HG03039 (cell line): ENCODE measurements at regions not wholly inside any gene's neighbourhood (a gene's known extent, or its start where the extent isn't known, plus 50 kb on each side); places are given as distances from the start of the nearest gene placed in this dataset.
A peak's percentile ranks its signal among the peaks of the same experiment; 100 is the strongest.

Experiments used
- ATAC-seq: cut with Tn5 transposase; IDR thresholded peaks from one replicate; pipeline ENCODE4 v1.9.1; 2021; ENCODE audit warnings: mild to moderate bottlenecking, moderate library complexity; ENCODE audit not compliant: unreplicated experiment

DNA sequence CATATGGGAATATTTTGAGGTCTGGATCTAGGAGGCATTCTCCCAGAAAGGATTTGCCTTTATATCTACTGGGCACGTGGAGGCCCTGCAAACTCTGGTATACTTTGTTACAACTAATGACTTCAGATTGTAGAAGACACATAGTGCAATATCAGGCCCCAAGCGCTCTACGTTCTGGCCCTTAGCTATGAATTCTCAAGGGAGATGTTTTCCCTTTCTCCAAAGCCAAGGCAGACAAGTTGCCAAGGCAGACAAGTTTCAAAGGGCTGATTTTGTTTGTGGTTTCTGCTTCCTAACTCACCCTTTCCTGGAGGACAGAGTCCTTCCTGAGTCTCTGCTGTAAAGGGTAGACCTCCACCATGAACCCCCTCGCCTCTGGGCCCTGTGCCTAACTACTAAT lies 99.4 kb upstream of the CTTNBP2 start:
- ATAC-seq: no peak

DNA sequence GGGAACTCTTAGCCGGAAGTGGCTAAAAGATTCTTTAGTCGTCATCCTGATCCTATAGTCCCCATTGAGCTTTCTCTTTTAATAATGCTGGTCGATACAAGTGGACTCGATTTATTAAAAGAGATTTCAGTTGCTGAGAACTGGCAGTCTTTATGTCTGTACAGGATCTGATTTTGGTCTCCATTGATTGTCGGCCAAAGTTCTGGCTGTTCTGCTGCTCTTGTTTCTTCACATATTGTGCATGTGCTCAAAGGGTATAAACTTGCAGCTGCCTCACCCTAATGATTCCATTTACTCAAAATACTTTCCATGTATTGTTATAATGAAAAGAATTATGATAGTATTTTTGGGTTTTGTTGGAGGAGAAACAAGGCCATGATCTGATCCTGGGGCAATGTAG lies 100.7 kb upstream of the CTTNBP2 start:
- no peak for ATAC-seq

DNA sequence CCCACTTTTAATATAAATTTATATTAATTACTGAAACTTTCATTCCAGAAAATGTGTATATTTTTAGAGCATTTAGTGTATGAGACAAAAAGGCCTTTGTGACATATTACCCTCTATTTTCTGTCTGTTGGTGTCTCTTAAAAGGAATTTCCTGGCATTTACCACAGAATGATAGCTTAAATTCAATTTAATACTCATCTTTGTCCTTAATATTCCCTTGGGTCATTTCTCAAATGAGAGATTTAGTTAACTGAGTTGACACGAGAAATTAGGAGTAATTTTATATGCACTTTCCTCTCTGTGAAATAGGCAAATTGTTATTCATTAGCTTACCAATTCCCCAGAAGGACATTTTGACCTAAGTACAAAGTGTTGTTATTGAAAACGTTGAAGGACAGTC lies 101.7 kb upstream of the CTTNBP2 start:
- no peak for ATAC-seq

DNA sequence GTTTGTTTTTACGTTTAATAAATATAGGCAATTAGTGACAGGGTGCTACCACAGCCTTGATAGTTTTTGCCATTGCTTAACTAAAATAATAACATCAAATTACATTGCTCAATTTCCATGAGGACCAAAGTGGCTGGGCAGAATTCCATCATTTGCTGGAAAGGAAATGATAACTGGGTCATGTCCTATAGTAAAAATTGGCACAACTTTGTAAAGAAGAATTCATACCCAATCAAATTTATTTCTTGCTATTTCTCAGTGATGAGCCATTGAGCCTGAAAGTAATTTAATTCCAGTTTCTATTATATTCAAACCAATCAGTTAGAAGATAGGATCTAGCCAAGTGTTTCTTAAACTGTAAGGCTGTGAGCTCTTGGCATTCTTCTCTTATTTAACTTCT lies 102.2 kb upstream of the CTTNBP2 start:
- ATAC-seq: no peak

DNA sequence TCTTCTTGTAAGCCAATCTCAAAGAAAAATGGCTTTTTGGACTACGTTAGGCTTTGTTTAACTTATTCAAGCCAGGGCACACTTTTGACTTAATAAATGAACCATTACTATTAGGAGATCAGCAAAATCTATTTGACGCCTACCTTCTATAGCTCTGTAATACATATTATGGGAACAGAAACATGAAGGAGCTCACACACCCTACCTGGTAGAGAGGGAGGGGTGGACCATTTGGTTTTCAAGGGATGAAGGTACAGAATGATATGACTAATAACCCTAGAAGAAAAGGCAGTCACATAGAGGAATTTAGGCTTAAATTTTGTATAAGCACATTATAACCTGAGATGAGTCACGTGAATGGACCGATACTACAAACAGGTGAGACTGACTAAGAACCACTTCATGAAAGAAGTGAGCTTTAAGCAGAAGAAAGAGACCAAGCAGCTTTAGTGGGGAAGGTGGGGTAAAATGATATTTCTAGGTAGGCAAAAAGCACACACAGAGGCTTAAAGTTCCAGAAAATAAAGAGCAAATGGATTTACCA lies 106.8 kb upstream of the CTTNBP2 start:
- no peak for ATAC-seq

DNA sequence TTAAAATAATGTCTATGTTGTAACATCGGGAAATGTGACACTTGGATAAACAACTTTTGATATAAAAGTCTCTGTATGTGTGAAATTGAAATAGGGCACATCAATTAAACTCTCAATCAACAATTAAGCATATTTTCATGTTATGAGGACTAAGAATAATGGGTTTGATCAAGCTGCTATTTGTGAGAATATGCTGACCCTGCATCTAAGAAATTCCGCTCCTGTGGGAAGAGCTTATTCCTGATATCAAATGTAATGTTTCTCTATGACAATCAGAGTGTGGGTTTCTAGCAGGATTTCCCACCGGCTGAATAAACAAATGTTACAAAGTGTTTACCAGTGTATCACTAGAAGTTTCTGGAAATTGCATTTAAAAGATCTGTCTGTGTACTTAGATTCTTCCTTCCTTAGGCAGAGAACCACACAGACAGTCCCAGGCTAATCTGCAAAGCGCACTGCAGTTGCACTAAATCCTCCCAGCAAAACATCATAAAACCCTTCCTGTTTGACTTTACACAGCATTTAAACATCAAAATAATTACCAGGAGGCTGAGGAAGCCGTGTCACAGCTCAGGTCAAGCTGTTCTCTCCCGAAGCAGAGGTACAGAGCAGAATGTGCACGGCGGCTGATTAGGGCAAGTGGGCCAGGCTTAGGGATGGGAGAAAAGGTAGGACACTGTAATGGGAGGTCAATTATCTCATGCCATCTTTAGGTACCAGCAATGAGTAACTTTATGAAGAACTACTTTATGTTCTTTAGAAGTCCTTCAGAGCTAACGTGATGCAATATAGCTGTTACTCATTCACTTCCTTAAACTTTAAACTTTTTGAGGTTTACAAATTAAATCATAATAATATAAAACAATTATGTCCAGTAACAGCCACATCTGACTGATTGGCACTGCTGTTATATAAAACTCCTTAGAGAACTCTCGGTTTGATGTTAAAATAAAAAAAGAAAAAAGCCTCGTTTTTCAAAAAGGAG lies 109.1 kb upstream of the CTTNBP2 start:
- ATAC-seq: no peak

DNA sequence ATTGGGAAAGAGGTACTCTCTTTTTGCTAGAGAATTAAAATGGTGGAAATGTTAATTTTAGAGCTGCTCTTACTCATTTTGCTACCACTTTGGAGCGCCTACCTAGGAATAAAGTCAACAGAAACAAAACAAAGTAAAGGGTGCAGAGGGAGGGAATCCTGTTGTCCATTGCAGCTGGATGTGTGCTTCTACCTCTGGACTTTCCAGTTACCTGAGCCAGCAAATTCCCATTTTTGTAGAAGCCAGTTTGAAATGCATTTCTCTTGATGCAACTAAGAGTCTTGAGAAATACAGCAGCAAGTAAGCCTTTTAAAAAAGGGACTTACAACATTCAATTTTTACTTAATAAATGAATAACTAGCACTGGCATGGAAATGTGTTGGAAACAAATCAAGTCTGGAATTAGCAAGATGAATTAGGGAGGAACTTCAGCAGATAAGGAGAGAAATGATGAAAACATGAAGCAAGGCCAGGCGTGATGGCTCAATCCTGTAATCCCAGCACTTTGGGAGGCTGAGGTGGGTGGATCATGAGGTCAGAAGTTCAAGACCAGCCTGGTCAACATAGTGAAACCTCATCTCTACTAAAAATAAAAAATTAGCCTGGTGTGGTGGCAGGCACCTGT lies 113.5 kb upstream of the CTTNBP2 start:
- no peak for ATAC-seq

DNA sequence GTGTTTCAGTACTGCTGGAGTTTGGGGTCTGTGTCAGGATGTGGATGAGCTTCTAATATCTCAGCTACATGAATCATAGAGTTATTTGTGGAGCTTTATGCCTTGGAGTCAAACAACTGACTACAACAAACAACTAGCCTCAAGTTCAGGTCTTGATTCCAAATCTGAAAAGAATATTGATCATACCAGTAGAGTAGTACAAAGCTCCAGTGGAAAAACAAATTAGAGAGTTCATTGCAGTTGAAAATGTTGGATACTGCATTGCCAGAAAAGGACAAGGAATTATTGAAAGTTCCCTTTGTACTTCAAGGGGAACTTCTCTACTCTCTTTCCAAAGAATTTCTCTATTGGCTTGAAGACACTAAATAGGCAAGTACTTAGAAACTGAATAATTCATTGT lies 117.6 kb upstream of the CTTNBP2 start:
- no peak for ATAC-seq

DNA sequence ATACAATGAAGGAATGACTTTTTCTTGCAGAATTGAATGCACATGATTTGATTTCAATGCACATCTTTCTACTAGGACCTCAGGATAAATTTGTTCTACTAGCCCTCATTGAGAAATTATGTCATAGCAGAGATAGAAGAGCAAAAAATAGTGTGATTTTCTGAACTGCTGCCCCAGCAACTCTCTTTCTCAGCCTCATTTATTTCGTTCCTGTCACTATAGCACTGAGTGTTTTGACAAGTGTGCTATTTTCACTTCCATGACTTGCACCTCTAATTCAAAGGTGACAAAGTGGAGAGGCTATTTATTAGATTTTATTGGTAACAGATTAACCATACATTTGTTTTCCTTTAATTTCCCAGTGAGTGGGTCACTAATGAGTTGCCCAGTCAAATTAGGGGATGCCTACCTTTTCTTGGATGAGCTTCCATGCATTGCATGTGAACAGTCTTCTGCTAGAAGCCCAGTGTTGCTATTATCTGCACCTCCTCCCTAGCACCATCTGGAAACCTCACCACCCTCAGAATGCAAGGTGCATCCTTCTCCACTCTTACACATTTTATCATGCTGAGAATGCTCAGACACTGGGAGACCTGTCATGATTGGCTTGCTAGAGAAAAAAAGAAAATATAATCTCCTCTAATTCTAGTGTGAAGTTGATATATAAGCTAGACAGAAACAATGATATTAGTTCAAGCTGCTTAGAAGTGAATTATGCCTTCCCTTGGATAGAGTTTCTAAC lies 119.6 kb upstream of the CTTNBP2 start:
- no peak for ATAC-seq

DNA sequence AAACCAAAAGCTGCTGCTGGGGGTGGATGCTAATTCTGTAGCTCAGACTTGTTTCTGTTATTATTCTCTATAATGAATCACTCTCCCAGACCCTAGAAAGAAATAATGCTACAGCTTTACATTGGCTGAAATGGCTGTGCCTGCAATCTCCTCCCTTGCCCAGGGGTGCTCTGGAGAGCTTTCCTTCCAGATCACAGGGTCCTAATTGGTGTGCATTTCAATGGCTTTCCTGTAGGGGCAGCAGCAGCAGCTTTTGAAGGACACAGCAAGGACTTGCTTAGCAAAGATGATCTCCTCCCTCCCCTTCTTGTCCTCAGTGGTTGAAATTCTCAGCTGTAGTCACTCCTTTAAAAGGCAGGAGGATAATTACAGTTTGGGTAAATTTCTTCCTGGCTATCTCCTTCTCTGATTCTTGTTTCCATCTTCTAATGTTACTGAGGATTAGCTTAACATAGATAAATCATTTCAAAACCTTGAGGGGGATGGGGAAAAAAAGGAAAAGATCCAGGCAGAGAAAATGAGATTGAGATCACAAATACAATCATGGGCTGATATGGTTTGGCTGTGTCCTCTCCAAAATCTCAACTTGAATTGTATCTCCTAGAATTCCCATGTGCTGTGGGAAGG lies 120.2 kb upstream of the CTTNBP2 start:
- ATAC-seq: peak; percentile 93

DNA sequence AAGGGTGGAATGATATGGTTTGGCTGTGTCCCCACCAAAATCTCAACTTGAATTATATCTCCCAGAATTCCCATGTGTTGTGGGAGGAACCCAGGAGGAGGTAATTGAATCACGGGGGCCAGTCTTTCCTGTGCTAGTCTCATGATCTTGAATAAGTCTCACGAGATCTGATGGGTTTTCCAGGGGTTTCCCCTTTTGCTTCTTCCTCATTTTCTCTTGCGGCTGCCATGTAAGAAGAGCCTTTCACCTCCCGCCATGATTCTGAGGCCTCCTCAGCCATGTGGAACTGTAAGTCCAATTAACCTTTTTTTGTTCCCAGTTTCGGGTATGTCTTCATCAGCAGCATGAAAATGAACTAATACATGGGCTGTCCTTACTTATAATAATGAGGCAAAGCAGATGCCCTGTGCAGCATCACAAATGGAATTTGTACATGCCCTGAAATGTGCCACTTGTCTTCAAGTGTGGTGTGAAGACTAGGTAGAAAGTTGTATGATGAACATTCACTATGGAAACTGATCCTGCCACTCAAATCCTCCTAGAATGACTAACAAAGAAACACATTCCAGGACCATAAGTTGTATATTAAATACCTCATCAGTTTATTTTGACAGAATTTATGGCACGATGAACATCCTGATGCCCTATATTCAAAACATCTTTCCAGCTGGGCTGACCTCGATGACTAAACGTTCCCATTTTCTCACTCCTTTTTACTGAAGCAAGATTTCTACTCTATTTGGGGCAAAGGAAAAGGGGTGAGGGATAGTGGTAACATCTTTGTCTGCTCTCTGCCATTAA lies 122.8 kb upstream of the CTTNBP2 start:
- no peak for ATAC-seq

DNA sequence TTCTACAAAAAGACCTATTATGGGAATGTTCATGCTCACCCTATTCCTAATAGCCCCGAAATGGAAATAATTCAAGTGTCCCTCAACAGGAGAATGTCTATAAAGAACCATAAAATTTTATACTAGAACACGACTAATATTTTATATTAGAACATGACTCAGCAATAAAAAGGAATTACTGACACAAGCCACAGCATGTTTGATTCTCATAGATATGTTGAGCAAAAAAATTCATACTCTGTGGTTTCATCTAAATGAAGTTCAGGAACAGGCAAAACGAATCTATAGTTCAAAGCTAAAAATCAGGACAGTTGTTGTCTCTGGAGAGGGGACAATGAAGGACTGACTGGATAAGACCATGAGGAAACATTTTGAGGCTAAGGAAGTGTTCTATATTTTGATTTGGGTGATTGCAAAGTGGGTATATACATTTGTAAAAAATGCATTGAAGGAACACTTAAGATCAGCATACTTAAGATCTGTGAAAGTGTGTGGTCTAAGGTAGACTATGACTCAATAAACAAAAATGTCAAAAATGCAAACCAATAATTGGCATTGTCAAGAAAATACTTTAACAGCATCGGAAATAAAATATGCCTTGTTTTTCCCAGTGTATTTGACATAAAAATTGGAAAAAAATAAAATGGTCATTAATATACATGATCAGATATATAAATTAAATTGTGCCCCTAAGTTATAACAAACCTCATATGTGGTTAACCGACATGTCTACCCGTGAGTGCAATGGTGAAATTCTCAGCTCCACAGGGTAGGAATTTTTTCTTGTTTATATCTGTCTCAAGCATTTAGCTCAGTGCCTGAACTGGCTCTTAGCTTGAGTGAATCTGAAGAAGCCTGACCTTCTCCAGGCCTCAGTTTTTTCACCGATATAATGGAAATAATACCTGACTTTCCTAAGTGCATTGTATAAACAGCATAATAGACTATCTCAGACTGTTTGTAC lies 124.9 kb upstream of the CTTNBP2 start:
- no peak for ATAC-seq

DNA sequence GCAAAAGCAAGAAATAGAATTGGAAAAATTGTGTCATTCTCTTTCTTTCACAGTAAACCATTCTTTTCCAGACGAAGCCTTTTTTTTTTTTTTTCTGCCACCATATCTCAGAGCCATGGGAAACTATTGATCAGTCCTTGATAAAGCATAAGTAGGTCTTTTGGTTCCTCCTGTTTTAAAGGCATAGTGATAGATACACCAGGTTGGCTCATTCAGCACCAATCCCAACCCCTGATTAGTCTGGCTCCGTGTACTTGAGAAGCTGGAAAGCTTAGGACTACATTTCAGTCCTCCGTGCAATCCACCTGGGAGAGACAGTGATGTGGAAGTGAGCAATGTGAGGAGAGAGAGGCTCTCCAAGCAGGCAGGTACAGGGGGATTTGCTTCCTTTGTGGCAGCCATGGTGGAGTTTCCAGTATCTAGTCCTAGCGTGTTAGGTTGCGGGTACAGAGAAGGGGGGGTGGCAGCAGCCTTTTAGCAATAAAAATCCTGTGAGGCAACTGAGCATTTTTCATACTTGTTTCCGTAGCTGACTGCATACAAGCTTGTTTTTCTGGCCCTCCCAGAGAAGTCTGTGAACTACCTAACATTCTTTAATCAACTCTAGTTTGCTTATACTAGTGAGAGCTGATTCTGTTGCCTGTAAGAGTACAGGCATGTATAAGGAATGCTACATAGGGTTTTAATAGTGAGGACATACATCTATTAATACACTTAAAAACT lies 127.4 kb upstream of the CTTNBP2 start:
- ATAC-seq: no peak

DNA sequence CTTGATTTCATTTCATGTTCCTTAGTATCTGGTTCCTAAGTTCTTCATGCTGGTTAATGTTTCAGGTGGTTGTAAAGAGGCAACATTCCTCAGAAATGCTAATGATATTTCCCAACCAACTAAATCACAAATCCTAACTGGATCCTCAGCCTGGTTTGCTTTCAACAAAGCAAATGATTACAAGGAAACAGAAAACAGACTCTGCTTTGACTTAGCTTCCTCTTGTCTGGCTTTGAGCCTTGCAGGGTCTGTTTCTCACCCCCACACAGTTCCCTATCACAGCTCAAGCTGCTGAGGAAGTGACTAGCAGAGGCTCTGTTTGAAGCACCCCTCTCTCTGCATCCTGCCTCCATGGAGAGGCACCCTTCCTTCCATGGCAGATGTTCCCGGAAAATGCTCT lies 130.2 kb upstream of the CTTNBP2 start:
- ATAC-seq: no peak

DNA sequence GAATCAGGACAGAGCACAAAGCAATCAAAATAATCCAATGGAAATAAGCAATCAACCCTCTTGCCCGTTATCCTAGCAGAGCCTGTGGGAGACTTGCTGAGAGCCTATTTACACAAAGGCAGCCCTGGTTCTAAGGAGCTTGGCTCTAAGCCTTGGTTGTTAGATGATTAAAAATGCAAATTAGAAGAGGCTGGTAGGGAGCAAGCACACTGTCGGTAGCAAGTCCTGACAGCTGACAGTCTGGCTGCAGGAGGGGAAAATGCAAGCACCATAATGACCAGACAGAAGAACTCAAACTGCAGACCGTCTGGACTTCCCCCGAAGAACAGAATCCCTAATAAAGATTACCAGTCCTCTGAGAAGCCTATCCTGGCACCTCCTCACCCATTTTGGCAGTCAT lies 131.8 kb upstream of the CTTNBP2 start:
- ATAC-seq: no peak

DNA sequence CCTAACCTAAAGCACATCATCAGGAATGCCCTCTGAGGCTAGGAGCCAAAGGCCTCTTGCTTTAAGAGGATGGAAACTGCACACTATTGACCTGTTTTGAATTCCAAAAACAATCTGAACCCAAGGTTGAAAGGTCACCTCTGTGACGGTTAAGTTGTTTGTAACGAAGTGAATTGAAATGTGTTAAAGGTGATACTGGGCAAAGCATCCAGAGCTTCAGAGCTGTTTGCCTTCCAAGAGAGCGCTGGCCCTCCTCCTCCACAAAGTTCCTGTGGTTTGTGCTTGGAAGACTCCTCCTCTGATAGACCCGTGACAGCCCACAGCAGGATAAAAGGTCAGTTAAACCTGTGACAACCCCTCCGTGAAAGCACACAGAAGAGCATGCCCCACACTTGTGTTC lies 133.7 kb upstream of the CTTNBP2 start:
- ATAC-seq: no peak

DNA sequence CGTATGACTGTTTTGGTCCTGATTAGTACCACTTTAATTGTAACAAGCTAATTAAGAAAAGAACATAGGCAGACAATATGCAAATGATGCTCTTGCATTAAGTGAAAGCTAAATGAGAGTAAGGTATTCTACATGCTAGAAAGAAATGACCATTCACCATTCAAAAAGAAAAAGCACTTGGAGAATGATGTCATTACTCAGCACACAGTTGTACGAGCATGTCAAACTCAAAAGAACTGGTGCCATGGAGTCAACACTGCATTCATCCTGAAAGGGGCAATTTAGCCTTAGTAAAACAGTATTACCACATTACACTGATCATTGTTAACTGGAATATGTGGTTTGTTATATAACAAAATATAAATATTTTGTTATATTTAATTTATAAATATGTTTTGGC lies 136.2 kb upstream of the CTTNBP2 start:
- no peak for ATAC-seq

DNA sequence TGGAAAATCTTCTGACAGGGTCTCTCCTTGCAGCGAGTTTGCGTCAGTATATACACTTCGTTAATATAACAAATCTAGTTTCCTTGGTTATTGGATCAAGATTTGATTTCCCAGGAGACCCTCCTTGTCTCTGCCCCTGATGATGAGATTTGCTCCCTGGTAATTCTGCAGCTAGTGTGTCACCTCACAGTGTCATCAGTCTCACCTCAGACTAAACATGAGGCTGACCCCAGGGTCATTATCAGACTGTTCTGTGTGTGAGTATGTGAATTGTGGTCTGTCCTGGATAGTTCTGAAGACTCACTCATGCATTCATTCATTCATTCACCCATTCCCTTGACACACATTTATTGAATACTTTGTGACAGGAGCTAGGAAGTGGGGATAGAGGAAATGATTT lies 138.4 kb upstream of the CTTNBP2 start:
- no peak for ATAC-seq
